ENCODE measurements at regions not wholly inside any gene's neighbourhood (a gene's known extent, or its start where the extent isn't known, plus 50 kb on each side); places are given as distances from the start of the nearest gene placed in this dataset.

DNA sequence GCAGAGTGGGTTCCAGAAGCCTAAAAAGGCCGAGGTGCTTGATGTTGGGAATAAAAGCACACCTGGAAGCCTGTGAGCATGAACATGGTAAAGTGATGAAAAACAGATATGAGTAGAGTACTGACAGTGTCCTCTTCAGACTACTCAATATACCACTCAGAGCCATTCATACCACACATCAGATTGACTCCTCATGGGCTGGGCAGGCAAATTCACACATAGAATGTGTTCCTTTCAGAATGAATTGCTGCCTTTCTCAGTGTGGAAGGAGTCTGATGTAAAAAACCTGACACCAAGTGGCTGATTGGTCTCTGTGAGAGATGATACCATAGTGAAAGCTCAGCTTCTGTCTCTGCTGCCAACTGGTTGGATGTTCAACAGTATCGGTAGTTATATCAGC is 442.7 kb downstream of the RAPGEF2 start:
- intact Hi-C loops (cut with micrococcal nuclease; ENCODE audit: unreplicated experiment): no loop called here

DNA sequence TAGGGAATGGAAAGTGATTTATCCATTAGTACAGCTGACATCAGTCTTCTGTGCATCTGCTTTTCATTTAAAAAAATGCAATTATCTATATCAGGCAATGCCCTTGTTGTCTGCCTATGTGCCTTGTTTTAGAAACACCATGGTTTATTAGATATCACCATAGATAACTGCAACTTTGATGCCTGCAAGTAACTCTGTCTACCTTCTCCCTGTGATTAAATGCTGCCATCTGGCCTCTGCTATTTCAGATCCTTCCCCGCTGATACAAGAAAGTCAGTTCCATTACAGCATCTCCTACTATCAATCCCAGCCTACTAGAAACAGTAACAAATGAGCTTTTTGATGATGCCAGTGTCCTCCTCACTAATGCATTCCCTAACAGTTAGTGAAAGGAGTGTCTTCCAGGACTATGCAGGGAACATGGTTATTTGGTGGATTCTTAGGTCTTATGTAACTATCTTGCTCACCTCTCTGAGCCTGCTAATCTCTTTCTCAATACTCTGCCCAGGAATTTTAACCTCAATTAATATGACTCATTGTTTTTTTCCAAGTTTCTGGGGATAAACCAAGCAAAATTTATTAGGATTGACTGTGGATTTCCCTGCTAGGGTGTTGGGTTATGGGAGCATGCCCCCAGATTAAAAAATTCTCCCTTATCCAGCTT is 444.9 kb downstream of the RAPGEF2 start:
- no peaks in the 10 kb centered on the region for H3K4me1 ChIP-seq
- no peaks in the 10 kb centered on the region for H3K27me3 ChIP-seq (replicated peaks; ENCODE audit: control insufficient read depth, insufficient read depth, low read length)
- DNase-seq: no peak
- H3K4me3 Mint-ChIP-seq (ENCODE audit: unreplicated experiment): no peak overlapping the region
- no TSS peak for BruUV-seq (replicated peaks)
- H3K36me3 Mint-ChIP-seq (ENCODE audit: insufficient read depth, unreplicated experiment): no peaks in the 10 kb centered on the region
- no peaks in the 10 kb centered on the region for H3K36me3 ChIP-seq (ENCODE audit: control insufficient read depth, insufficient read depth, low read length)
- peaks cover 8% of the 10 kb centered on the region for H3K27me3 Mint-ChIP-seq (ENCODE audit: insufficient read depth, unreplicated experiment)
- H3K4me1 Mint-ChIP-seq (ENCODE audit: low read depth, unreplicated experiment): no peaks in the 10 kb centered on the region
- no peak overlapping the region for H3K27ac Mint-ChIP-seq (ENCODE audit: unreplicated experiment)
- ChIA-PET CTCF (no interaction called here), POLR2A (no interaction called here)
- TF ChIP-seq, protein P1, sequence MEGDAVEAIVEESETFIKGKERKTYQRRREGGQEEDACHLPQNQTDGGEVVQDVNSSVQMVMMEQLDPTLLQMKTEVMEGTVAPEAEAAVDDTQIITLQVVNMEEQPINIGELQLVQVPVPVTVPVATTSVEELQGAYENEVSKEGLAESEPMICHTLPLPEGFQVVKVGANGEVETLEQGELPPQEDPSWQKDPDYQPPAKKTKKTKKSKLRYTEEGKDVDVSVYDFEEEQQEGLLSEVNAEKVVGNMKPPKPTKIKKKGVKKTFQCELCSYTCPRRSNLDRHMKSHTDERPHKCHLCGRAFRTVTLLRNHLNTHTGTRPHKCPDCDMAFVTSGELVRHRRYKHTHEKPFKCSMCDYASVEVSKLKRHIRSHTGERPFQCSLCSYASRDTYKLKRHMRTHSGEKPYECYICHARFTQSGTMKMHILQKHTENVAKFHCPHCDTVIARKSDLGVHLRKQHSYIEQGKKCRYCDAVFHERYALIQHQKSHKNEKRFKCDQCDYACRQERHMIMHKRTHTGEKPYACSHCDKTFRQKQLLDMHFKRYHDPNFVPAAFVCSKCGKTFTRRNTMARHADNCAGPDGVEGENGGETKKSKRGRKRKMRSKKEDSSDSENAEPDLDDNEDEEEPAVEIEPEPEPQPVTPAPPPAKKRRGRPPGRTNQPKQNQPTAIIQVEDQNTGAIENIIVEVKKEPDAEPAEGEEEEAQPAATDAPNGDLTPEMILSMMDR (IDR thresholded peaks at IDR 0.05; ENCODE audit: insufficient read depth in 1 of 2, low read depth in 1 of 2, low read length in 1 of 2, severe bottlenecking in 1 of 2, unreplicated experiment in 1 of 2): no peak
- H3K9me3 Mint-ChIP-seq (ENCODE audit: unreplicated experiment): no peaks in the 10 kb centered on the region
- intact Hi-C loops (cut with micrococcal nuclease; ENCODE audit: unreplicated experiment): no loop called here
- no peak overlapping the region for H3K4me3 ChIP-seq (ENCODE audit: low read depth, low read length)
- H3K9me3 ChIP-seq: no peaks in the 10 kb centered on the region

More for the DNA sequence above, 442.7 kb downstream of the RAPGEF2 start:
- H3K36me3 ChIP-seq (ENCODE audit: control insufficient read depth, insufficient read depth, low read length): no peaks in the 10 kb centered on the region
- TF ChIP-seq, protein P1 (IDR thresholded peaks at IDR 0.05; ENCODE audit: insufficient read depth in 1 of 2, low read depth in 1 of 2, low read length in 1 of 2, severe bottlenecking in 1 of 2, unreplicated experiment in 1 of 2): no peak
- ChIA-PET POLR2A (no interaction called here), CTCF (no interaction called here)
- no peaks in the 10 kb centered on the region for H3K4me1 ChIP-seq
- H3K27me3 ChIP-seq (replicated peaks; ENCODE audit: control insufficient read depth, insufficient read depth, low read length): no peaks in the 10 kb centered on the region
- H3K4me3 Mint-ChIP-seq (ENCODE audit: unreplicated experiment): no peak overlapping the region
- no peaks in the 10 kb centered on the region for H3K9me3 ChIP-seq
- H3K4me1 Mint-ChIP-seq (ENCODE audit: low read depth, unreplicated experiment): no peaks in the 10 kb centered on the region
- H3K27ac Mint-ChIP-seq (ENCODE audit: unreplicated experiment): no peak overlapping the region
- no peak for DNase-seq
- peaks cover 14% of the 10 kb centered on the region for H3K27me3 Mint-ChIP-seq (ENCODE audit: insufficient read depth, unreplicated experiment)
- no peaks in the 10 kb centered on the region for H3K36me3 Mint-ChIP-seq (ENCODE audit: insufficient read depth, unreplicated experiment)
- BruUV-seq (replicated peaks): no TSS peak
- H3K9me3 Mint-ChIP-seq (ENCODE audit: unreplicated experiment): no peaks in the 10 kb centered on the region
- H3K4me3 ChIP-seq (ENCODE audit: low read depth, low read length): no peak overlapping the region

DNA sequence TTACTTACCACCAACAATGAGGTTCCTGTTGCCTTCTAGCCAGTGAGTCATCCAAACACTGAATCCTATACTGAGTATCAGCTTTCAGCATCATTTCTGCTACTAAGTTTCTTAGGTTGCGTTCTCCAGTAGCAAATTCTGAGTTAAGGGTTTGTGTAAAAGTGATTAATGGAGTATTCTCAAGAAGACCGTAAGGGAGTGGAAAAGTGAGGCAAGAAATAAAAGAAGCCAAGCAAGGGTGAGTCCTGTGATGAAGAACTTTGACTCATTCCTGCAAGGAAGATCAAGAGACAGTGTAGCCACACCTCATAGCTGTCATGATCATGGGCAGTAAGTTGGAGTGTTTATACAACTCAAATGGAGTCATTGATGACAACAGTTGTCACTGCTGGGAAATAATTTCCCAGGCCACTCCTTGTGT is 446.2 kb downstream of the RAPGEF2 start:
- Mint-ChIP-seq H3K36me3 (ENCODE audit: insufficient read depth, unreplicated experiment) (no peaks in the 10 kb centered on the region), H3K4me1 (ENCODE audit: low read depth, unreplicated experiment) (no peaks in the 10 kb centered on the region), H3K27me3 (ENCODE audit: insufficient read depth, unreplicated experiment) (peaks cover 4% of the 10 kb centered on the region), H3K9me3 (ENCODE audit: unreplicated experiment) (no peaks in the 10 kb centered on the region), H3K27ac (ENCODE audit: unreplicated experiment) (no peak overlapping the region), H3K4me3 (ENCODE audit: unreplicated experiment) (no peak overlapping the region)
- BruUV-seq (replicated peaks): no TSS peak
- no peaks in the 10 kb centered on the region for H3K9me3 ChIP-seq
- H3K4me3 ChIP-seq (ENCODE audit: low read depth, low read length): no peak overlapping the region
- no peak for DNase-seq
- H3K27me3 ChIP-seq (replicated peaks; ENCODE audit: control insufficient read depth, insufficient read depth, low read length): no peaks in the 10 kb centered on the region
- no peaks in the 10 kb centered on the region for H3K4me1 ChIP-seq
- CTCF ChIA-PET: no interaction called here
- POLR2A ChIA-PET: no interaction called here
- H3K36me3 ChIP-seq (ENCODE audit: control insufficient read depth, insufficient read depth, low read length): no peaks in the 10 kb centered on the region
- TF ChIP-seq, protein P1 (IDR thresholded peaks at IDR 0.05; ENCODE audit: insufficient read depth in 1 of 2, low read depth in 1 of 2, low read length in 1 of 2, severe bottlenecking in 1 of 2, unreplicated experiment in 1 of 2): no peak
- intact Hi-C loops (cut with micrococcal nuclease; ENCODE audit: unreplicated experiment): no loop called here

Data from Caco-2 (cell line).